ENCODE measurements at regions not wholly inside any gene's neighbourhood (a gene's known extent, or its start where the extent isn't known, plus 50 kb on each side); places are given as distances from the start of the nearest gene placed in this dataset.

DNA sequence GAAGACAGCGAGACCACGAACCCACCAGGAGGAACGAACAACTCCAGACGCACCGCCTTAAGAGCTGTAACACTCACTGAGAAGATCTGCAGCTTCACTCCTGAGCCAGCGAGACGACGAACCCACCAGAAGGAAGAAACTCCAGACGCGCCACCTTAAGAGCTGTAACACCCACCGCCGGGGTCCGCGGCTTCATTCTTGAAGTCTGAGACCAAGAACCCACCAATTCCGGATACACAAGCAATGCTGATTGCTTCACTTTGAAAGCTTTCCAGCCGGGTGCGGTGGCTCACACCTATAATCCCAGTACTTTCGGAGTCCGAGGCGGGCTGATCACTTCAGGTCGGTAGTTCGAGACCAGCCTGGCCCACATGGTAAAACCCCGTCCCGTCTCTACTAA is 177.2 kb upstream of the MYO3A start:
- DNase-seq (ENCODE audit: low spot score in 2 of 2, unreplicated experiment in 2 of 2): no peak
- Mint-ChIP-seq H3K4me3 (no peak overlapping the region), H3K27ac (no peak overlapping the region), H3K4me1 (peaks cover 21% of the 10 kb centered on the region), H3K36me3 (no peaks in the 10 kb centered on the region), H3K27me3 (ENCODE audit: low read depth) (no peaks in the 10 kb centered on the region), H3K9me3 (peaks cover 9% of the 10 kb centered on the region)
- TF ChIP-seq CTCF (IDR thresholded peaks at IDR 0.05; ENCODE audit: unreplicated experiment): no peak

- Mint-ChIP-seq H3K27ac (peak overlapping the region; percentile 95), H3K27me3 (ENCODE audit: low read depth) (no peaks in the 10 kb centered on the region), H3K9me3 (peaks cover 9% of the 10 kb centered on the region), H3K36me3 (no peaks in the 10 kb centered on the region), H3K4me3 (no peak overlapping the region), H3K4me1 (peaks cover 21% of the 10 kb centered on the region)
- peak; percentile 59 for TF ChIP-seq CTCF (IDR thresholded peaks at IDR 0.05; ENCODE audit: unreplicated experiment)
- DNase-seq (ENCODE audit: low spot score in 2 of 2, unreplicated experiment in 2 of 2): no peak
Measured at GRCh38 chr10:25758041-25758457, 176.0 kb upstream of the MYO3A start.

GRCh38 chr10:25758511-25758910 is 175.5 kb upstream of the MYO3A start:
- Mint-ChIP-seq H3K4me3 (no peak overlapping the region), H3K4me1 (peaks cover 21% of the 10 kb centered on the region), H3K27me3 (ENCODE audit: low read depth) (no peaks in the 10 kb centered on the region), H3K9me3 (peaks cover 9% of the 10 kb centered on the region), H3K36me3 (no peaks in the 10 kb centered on the region), H3K27ac (peak overlapping the region; percentile 95)
- DNase-seq (ENCODE audit: low spot score in 2 of 2, unreplicated experiment in 2 of 2): no peak
- TF ChIP-seq CTCF (IDR thresholded peaks at IDR 0.05; ENCODE audit: unreplicated experiment): no peak

DNA sequence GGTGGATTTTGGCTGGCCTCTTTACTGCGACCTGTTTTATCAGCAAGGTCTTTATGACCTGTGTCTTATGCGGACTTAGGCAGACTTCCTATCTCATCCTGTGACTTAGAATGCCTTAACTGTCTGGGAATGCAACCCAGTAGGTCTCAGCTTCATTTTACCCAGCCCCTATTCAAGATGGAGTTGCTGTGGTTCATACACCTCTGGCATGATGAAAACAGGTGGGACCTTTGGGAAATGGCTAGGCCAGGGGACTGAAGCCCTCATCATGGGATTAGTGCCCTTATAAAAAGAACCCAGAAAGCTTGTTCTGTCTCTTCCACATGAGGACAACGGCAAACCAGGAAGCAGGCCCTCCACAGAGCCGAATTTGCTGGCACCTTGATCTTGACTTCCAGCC is 172.1 kb upstream of the MYO3A start:
- no peak overlapping the region for H3K4me3 Mint-ChIP-seq

DNA sequence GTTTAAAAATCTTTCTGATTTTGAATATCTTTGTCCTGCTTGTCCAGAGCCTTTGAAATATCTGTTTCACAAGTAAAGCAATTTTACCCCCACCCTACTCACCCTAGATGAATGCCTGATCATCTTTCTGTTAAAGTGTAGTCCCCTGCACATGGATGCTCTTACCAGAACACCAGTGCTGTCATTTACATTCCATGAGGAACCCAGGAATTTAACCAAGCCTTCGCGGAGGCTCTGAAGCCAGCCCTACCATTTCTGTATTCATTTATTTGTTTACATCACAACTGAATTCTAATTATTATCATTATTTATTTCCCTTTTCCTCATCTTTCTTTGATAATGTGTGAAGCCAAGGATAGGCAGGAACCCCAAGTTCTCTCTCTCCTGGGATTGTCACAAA is 167.8 kb upstream of the MYO3A start:
- Mint-ChIP-seq H3K27ac (no peak overlapping the region), H3K4me3 (peak overlapping the region; percentile 62), H3K27me3 (ENCODE audit: low read depth) (no peaks in the 10 kb centered on the region), H3K9me3 (no peaks in the 10 kb centered on the region), H3K36me3 (no peaks in the 10 kb centered on the region), H3K4me1 (peaks cover 18% of the 10 kb centered on the region)
- no peak for DNase-seq (ENCODE audit: low spot score in 2 of 2, unreplicated experiment in 2 of 2)
- no peak for TF ChIP-seq CTCF (IDR thresholded peaks at IDR 0.05; ENCODE audit: unreplicated experiment)

More for the DNA sequence above, 172.1 kb upstream of the MYO3A start:
- Mint-ChIP-seq H3K27me3 (ENCODE audit: low read depth) (no peaks in the 10 kb centered on the region), H3K27ac (no peak overlapping the region), H3K9me3 (peaks cover 9% of the 10 kb centered on the region), H3K36me3 (no peaks in the 10 kb centered on the region), H3K4me1 (peaks cover 35% of the 10 kb centered on the region)
- no peak for DNase-seq (ENCODE audit: low spot score in 2 of 2, unreplicated experiment in 2 of 2)
- TF ChIP-seq CTCF (IDR thresholded peaks at IDR 0.05; ENCODE audit: unreplicated experiment): no peak

DNA sequence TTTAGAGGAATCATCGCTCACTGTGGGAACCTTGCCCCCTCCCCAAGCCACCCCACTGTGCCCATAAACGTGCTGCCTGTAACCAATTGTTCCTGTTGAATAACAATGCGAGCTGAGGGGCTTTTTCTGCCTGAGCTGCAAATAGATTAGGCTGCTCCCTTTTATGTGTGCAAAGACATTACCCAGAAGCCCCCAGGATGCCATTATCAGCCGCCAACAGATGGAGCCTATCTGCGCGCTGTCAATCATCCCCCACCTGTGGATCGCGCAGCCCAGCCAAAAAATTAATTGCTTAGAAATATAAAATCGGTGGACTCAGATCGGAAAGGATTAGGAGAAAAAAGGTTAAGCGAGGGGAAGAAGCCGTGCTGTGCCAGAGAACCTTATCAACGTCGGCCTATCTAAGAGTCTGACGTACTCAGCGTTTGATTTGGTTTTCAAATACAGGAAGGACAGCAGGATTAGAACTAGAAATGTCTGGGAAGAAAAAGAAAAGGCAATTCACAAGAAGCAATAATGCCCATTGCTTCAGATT is 167.3 kb upstream of the MYO3A start:
- H3K9me3 Mint-ChIP-seq: no peaks in the 10 kb centered on the region
- H3K27ac Mint-ChIP-seq: no peak overlapping the region
- H3K27me3 Mint-ChIP-seq (ENCODE audit: low read depth): no peaks in the 10 kb centered on the region
- H3K4me3 Mint-ChIP-seq: peak overlapping the region; percentile 62
- DNase-seq (ENCODE audit: low spot score in 2 of 2, unreplicated experiment in 2 of 2): no peak
- H3K36me3 Mint-ChIP-seq: no peaks in the 10 kb centered on the region
- no peak for TF ChIP-seq CTCF (IDR thresholded peaks at IDR 0.05; ENCODE audit: unreplicated experiment)
- H3K4me1 Mint-ChIP-seq: peaks cover 18% of the 10 kb centered on the region
